ENCODE measurements at regions not wholly inside any gene's neighbourhood (a gene's known extent, or its start where the extent isn't known, plus 50 kb on each side); places are given as distances from the start of the nearest gene placed in this dataset.

DNA sequence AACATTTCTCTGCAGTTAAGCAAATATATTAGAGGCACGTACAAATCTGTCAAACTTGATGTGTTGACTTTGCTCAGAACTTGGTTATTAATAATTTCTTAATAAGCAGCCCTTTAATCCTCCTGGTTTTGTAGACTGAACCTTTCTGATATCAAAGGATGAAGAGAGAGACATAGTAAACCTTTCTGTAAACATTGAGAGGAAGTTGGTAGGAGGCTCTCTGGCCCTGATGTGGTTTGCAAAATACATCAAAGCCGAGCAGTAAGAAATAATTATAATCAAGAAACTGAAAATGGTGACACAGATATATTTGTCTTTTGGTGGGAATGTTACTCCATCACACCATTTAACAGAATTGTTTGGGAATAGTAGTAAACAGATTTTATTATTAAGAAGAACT lies 111.9 kb downstream of the OXSM start:
- 85 to 88% methylated on average over 2 of the region's 2 CpGs for WGBS, 2 donors

DNA sequence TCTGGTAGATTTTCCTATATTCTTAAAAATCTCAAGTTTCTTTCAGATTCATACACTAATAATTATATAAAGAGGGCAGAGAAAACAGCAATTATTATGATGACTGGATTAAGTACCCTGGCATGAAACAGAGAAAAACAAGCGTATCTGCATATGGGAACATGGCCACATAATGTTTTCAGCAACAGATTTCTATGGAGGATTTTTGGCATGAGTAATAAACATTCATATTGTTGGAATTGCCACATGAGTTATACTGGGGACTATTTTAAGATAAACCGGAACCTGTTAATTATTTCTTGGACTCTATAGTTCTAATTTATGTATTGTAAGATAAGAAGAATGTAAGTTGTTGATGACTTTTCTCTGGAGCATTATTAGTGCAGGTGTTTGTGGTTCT lies 112.7 kb downstream of the OXSM start:
- H3K27me3 ChIP-seq = no peaks in the 10 kb centered on the region
- no peak for DNase-seq (ENCODE audit: low spot score in 2 of 2)
- TF ChIP-seq, protein P1, sequence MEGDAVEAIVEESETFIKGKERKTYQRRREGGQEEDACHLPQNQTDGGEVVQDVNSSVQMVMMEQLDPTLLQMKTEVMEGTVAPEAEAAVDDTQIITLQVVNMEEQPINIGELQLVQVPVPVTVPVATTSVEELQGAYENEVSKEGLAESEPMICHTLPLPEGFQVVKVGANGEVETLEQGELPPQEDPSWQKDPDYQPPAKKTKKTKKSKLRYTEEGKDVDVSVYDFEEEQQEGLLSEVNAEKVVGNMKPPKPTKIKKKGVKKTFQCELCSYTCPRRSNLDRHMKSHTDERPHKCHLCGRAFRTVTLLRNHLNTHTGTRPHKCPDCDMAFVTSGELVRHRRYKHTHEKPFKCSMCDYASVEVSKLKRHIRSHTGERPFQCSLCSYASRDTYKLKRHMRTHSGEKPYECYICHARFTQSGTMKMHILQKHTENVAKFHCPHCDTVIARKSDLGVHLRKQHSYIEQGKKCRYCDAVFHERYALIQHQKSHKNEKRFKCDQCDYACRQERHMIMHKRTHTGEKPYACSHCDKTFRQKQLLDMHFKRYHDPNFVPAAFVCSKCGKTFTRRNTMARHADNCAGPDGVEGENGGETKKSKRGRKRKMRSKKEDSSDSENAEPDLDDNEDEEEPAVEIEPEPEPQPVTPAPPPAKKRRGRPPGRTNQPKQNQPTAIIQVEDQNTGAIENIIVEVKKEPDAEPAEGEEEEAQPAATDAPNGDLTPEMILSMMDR (IDR thresholded peaks at IDR 0.05) = no peak
- TF ChIP-seq EP300 (IDR thresholded peaks at IDR 0.05) (no peak), POLR2A (IDR thresholded peaks at IDR 0.05) (no peak)
- no peak overlapping the region for H3K4me3 ChIP-seq
- H3K9me3 ChIP-seq = no peaks in the 10 kb centered on the region
- H3K4me1 ChIP-seq = no peaks in the 10 kb centered on the region
- H3K27ac ChIP-seq = no peak overlapping the region
- no peaks in the 10 kb centered on the region for H3K36me3 ChIP-seq
- WGBS, 2 donors = 45 to 61% methylated on average over 2 of the region's 2 CpGs

More for the DNA sequence above, 111.9 kb downstream of the OXSM start:
- Histone ChIP-seq H3K36me3 (no peaks in the 10 kb centered on the region), H3K9me3 (no peaks in the 10 kb centered on the region), H3K27ac (no peak overlapping the region), H3K4me3 (no peak overlapping the region), H3K4me1 (no peaks in the 10 kb centered on the region), H3K27me3 (no peaks in the 10 kb centered on the region)
- TF ChIP-seq EP300 (IDR thresholded peaks at IDR 0.05) (no peak), POLR2A (IDR thresholded peaks at IDR 0.05) (no peak)
- TF ChIP-seq, protein P1 (IDR thresholded peaks at IDR 0.05) = no peak
- no peak for DNase-seq (ENCODE audit: low spot score in 2 of 2)

DNA sequence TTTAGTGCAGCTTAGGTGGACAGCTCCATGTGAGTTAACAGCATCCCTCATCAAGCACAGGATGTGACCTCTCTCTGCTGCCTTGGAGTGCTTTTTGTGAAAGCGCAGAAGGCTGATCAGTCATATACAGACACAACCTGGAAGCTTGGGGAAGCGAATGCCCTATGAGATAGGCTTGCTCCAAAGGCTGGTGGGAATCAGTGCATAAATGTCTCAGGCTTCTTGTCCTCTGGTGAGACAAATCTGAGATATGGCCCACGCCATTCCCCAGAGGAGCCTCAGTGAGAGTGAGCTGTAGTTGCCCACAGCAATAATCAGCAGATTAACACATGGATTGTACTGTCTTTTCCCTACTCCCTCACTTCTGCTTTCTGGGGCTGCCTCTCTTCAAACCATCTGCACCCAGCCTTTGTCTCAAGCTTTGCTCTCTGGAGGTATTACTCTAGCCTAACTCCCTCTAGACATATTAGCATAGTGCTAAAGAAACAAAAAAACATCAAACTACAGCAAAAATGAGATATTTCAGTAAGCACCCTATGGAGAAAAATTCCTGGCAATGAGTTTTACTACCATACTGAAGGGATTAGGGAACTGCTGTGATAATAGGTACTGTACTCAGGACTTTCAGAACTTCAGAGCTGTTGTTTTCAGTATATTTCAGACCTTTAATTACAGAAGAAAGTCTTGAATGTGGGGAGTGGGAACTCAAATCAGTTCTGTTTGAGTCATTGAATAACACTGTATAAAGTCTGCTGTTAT lies 113.7 kb downstream of the OXSM start:
- 84 to 92% methylated on average over 3 of the region's 3 CpGs for WGBS, 2 donors
- H3K36me3 ChIP-seq = no peaks in the 10 kb centered on the region
- DNase-seq (ENCODE audit: low spot score in 2 of 2) = no peak
- no peak overlapping the region for H3K4me3 ChIP-seq
- no peaks in the 10 kb centered on the region for H3K4me1 ChIP-seq
- TF ChIP-seq, protein P1 (IDR thresholded peaks at IDR 0.05) = no peak
- no peak for TF ChIP-seq EP300 (IDR thresholded peaks at IDR 0.05)
- no peak for TF ChIP-seq POLR2A (IDR thresholded peaks at IDR 0.05)
- H3K27ac ChIP-seq = no peak overlapping the region
- H3K27me3 ChIP-seq = no peaks in the 10 kb centered on the region
- H3K9me3 ChIP-seq = no peaks in the 10 kb centered on the region

DNA sequence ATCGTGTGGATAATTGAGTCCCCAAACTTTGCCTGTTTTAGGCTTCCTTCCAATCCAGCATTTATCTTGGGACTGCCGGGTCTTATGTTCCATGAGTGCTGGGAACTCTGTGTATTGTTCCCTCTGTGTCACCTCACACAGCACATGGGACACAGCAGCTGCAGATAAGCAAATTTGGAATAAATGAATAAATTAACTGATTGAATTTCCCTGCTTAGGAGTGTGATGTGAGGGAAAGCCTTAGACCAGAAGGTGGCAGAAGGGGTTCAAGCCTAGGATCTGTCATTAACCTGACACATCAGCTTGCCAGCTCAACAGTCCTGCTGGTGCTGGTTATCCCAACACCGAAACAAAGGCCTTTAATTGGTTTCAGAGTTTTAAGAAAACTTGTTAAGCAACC lies 114.3 kb downstream of the OXSM start:
- no peak for TF ChIP-seq POLR2A (IDR thresholded peaks at IDR 0.05)
- TF ChIP-seq, protein P1 (IDR thresholded peaks at IDR 0.05) = peak in 2 of 5 experiments; percentile 11 to 20
- no peak for TF ChIP-seq EP300 (IDR thresholded peaks at IDR 0.05)
- H3K4me3 ChIP-seq = no peak overlapping the region
- no peaks in the 10 kb centered on the region for H3K36me3 ChIP-seq
- no peaks in the 10 kb centered on the region for H3K9me3 ChIP-seq
- no peak for DNase-seq (ENCODE audit: low spot score in 2 of 2)
- H3K27ac ChIP-seq = no peak overlapping the region
- no peaks in the 10 kb centered on the region for H3K27me3 ChIP-seq
- no peaks in the 10 kb centered on the region for H3K4me1 ChIP-seq
- 47 to 52% methylated on average over 3 of the region's 3 CpGs for WGBS, 2 donors

DNA sequence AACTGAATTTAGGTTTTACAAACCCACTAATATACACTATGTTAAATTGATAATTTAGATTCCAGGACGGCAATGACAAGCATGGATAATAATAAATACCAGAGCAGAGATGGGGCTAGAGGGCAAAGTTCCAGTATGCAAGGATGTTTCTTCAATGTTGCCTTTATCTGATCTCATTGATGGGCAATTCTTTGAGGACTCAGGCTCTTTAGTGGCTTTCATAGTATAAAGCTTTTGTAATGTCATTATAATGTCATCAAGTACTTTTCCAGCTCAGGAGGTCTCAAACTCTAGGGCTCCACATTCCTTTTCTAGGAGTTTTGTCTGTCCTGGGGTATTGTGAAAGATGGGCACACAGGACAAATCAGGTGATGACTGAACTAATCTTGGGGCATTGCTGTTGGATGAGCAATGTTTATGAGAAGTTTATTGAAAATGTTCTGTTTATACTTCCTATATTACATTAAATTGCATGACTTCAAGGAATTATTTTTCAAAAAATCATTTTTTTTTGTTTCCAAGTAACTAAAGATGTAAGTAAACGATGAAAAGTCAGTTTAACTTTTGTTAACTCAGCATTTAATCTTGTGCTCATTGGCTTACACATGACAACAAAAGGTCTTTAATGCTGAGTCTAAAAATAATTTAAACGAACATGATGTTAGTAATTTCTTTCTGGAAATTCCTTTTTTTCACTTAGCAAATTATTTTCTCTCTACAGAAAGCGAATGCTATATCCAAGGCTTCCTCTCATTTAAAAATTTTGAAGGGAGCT lies 116.4 kb downstream of the OXSM start:
- no peak for DNase-seq (ENCODE audit: low spot score in 2 of 2)
- H3K4me1 ChIP-seq = no peaks in the 10 kb centered on the region
- H3K27ac ChIP-seq = no peak overlapping the region
- H3K9me3 ChIP-seq = no peaks in the 10 kb centered on the region
- TF ChIP-seq POLR2A (IDR thresholded peaks at IDR 0.05) (no peak), EP300 (IDR thresholded peaks at IDR 0.05) (no peak)
- TF ChIP-seq, protein P1 (IDR thresholded peaks at IDR 0.05) = no peak
- no peaks in the 10 kb centered on the region for H3K36me3 ChIP-seq
- H3K27me3 ChIP-seq = no peaks in the 10 kb centered on the region
- 73 to 74% methylated on average over 4 of the region's 4 CpGs for WGBS, 2 donors
- no peak overlapping the region for H3K4me3 ChIP-seq

Data from tibial nerve (tissue), 4 donors.